ENCODE measurements at regions not wholly inside any gene's neighbourhood (a gene's known extent, or its start where the extent isn't known, plus 50 kb on each side); places are given as distances from the start of the nearest gene placed in this dataset.

DNA sequence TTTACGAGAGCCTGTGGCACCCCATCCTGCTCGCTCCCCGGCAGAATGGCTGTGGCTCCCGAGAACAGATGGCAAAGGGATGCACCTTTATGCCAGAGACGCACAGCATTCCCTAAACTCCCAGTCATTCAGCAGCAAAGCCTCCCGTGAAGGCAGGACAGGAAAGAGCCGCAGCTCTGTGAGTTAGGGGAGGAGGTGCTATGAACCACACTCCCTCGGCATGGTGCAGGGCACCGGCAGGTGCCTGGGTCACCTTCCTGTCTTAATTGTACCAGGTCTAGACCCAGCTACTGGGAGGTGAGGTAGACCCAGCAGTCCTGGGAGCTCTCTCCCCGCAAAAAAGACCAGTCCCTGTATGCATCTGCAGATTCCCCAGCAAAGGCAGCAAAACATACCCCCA, 149.8 kb downstream of the TWIST2 start:
- Histone ChIP-seq H3K4me2 (ENCODE audit: low read depth, low read length) (no peak overlapping the region), H3K27me3 (replicated peaks; ENCODE audit: insufficient read depth, low read length) (peaks cover 22% of the 10 kb centered on the region; the same call in 1 of the 2 replicates), H3F3A (ENCODE audit: insufficient read depth, low read length) (no peaks in the 10 kb centered on the region), H3K9me3 (replicated peaks; ENCODE audit: insufficient read depth, low read length) (no peaks in the 10 kb centered on the region), H3K27ac (ENCODE audit: low read length) (no peak overlapping the region), H3K36me3 (replicated peaks; ENCODE audit: insufficient read depth, low read length) (no peaks in the 10 kb centered on the region), H4K20me1 (ENCODE audit: insufficient read depth, low read length) (no peaks in the 10 kb centered on the region), H3K9me2 (replicated peaks; ENCODE audit: insufficient read depth, low read length) (no peaks in the 10 kb centered on the region), H3K79me2 (ENCODE audit: low read length) (no peaks in the 10 kb centered on the region), H3K4me3 (ENCODE audit: low read length) (no peak overlapping the region), H2AFZ (ENCODE audit: low read length) (no peak overlapping the region), H3K4me1 (ENCODE audit: low read length) (no peaks in the 10 kb centered on the region), H3K9ac (ENCODE audit: low read length) (no peak overlapping the region)
- no peak for TF ChIP-seq EZH2phosphoT487 (IDR thresholded peaks at IDR 0.05; ENCODE audit: low read length)
- TF ChIP-seq, protein P1, sequence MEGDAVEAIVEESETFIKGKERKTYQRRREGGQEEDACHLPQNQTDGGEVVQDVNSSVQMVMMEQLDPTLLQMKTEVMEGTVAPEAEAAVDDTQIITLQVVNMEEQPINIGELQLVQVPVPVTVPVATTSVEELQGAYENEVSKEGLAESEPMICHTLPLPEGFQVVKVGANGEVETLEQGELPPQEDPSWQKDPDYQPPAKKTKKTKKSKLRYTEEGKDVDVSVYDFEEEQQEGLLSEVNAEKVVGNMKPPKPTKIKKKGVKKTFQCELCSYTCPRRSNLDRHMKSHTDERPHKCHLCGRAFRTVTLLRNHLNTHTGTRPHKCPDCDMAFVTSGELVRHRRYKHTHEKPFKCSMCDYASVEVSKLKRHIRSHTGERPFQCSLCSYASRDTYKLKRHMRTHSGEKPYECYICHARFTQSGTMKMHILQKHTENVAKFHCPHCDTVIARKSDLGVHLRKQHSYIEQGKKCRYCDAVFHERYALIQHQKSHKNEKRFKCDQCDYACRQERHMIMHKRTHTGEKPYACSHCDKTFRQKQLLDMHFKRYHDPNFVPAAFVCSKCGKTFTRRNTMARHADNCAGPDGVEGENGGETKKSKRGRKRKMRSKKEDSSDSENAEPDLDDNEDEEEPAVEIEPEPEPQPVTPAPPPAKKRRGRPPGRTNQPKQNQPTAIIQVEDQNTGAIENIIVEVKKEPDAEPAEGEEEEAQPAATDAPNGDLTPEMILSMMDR (IDR thresholded peaks at IDR 0.05; ENCODE audit: low read length), result no peak
- no peak for TF ChIP-seq EZH2 (optimal IDR thresholded peaks at IDR 0.05; ENCODE audit: low read depth, low read length)
- no peak for DNase-seq

All from MM.1S (cell line).